Fibroblast of lung (primary cell): ENCODE measurements at regions not wholly inside any gene's neighbourhood (a gene's known extent, or its start where the extent isn't known, plus 50 kb on each side); places are given as distances from the start of the nearest gene placed in this dataset.
A peak's percentile ranks its signal among the peaks of the same experiment; 100 is the strongest.

Experiments used
- DNase-seq, 2 donors: peaks; one replicate each; pipeline versions ENCODE4 v3.0.0 to v3.0.0-alpha.2; 2010; ENCODE audit warnings: low read depth in 2 of 2
- H2AFZ ChIP-seq: 2 replicates; pipeline ENCODE4 v1.5.1; 2012; ENCODE audit warnings: low read length, control low read depth, inconsistent platforms
- H3K27ac ChIP-seq: 2 replicates; pipeline ENCODE4 v1.5.1; 2011; ENCODE audit warnings: low read length, control low read depth; ENCODE audit not compliant: insufficient read depth
- H3K27me3 ChIP-seq: 2 replicates; pipeline ENCODE4 v1.5.1; 2011; ENCODE audit warnings: mild to moderate bottlenecking, low read length; ENCODE audit not compliant: control insufficient read depth, insufficient read depth
- H3K36me3 ChIP-seq: 2 replicates; pipeline ENCODE4 v1.5.1; 2011; ENCODE audit warnings: low read length; ENCODE audit not compliant: control insufficient read depth, insufficient read depth
- H3K4me1 ChIP-seq: 2 replicates; pipeline ENCODE4 v1.5.1; 2011; ENCODE audit warnings: low read length; ENCODE audit not compliant: control insufficient read depth, insufficient read depth; ENCODE audit errors: extremely low read depth
- H3K4me2 ChIP-seq: 2 replicates; pipeline ENCODE4 v1.5.1; 2011; ENCODE audit warnings: low read length, control low read depth; ENCODE audit not compliant: insufficient read depth; ENCODE audit errors: extremely low read depth
- H3K4me3 ChIP-seq, 4 experiments: fragments of 200-600 bp in 1 of 4; sonication (generic) in 1 of 4; replicated peaks in 1 of 4; 2 replicates each; pipeline ENCODE4 v1.5.1; 2011 to 2016; ENCODE audit warnings: low read length in 4 of 4, low read depth in 3 of 4, mild to moderate bottlenecking in 3 of 4, control low read depth in 2 of 4, inconsistent platforms in 1 of 4, mixed read lengths in 1 of 4; ENCODE audit not compliant: insufficient read depth in 1 of 4; ENCODE audit errors: control extremely low read depth in 1 of 4
- H3K79me2 ChIP-seq: 2 replicates; pipeline ENCODE4 v1.5.1; 2012; ENCODE audit warnings: mild to moderate bottlenecking, low read length, inconsistent platforms; ENCODE audit not compliant: control insufficient read depth, insufficient read depth
- H3K9ac ChIP-seq: 2 replicates; pipeline ENCODE4 v1.5.1; 2011; ENCODE audit warnings: mild to moderate bottlenecking, low read length, control low read depth; ENCODE audit not compliant: insufficient read depth
- H3K9me3 ChIP-seq: 2 replicates; pipeline ENCODE4 v1.5.1; 2012; ENCODE audit warnings: low read depth, low read length; ENCODE audit not compliant: control insufficient read depth, insufficient read depth
- H4K20me1 ChIP-seq: 2 replicates; pipeline ENCODE4 v1.5.1; 2011; ENCODE audit warnings: low read length; ENCODE audit not compliant: control insufficient read depth, insufficient read depth; ENCODE audit errors: extremely low read depth
- EZH2 ChIP-seq: IDR thresholded peaks from 2 replicates; pipeline ENCODE4 v1.5.1; 2012; ENCODE audit warnings: low read length, control low read depth, mild to moderate bottlenecking; ENCODE audit errors: missing control alignments
- TF ChIP-seq, protein P1 (sequence below), 2 donors: IDR thresholded peaks in 1 of 2; conservative IDR thresholded peaks in 1 of 2; 1 replicate in 1 of 2; 2 replicates in 1 of 2; pipeline ENCODE4 v1.5.1; 2011 to 2012; ENCODE audit warnings: low read length in 2 of 2, control low read depth in 1 of 2, inconsistent platforms in 1 of 2, low read depth in 1 of 2, mild to moderate bottlenecking in 1 of 2

DNA sequence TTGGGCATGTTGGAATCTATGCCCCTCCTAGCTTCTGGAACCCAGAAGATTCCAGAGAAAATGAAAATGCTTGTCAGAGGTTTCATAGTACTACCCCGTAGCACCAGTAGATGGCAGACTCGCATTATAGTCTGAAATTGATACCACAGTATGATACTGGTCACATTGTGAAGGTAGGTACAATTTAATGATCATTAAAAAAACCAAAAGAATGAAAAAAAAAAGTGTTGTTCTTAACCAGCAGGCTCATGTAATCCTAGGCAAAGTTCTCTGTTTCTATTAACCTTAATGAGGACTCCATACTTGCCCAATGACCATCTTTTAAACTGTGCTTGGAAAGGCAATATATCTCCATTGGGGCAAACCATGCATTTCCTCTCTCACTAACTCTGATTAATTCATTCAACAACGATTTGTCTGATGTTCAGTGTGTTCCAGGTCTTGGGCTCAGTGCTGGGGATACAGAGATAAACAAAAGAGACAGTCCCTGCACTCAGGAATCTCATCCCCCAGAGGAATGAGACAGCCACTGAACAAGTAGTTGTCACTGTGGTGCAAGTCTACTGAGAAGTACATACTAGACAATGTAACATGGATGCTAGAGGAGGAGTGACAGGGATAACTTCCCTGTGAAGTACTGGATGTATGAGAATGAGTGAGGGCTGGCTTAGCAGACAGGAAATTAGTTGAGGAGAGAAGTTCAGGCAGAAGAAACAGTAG, 223.5 kb upstream of the PHYHIPL start:
- no peaks in the 10 kb centered on the region for H3K9me3 ChIP-seq
- H3K27me3 ChIP-seq = no peaks in the 10 kb centered on the region
- H3K36me3 ChIP-seq = no peaks in the 10 kb centered on the region
- H2AFZ ChIP-seq = peak overlapping the region; percentile 17
- DNase-seq = peak; percentile 39 to 71
- H4K20me1 ChIP-seq = no peaks in the 10 kb centered on the region
- TF ChIP-seq, protein P1, sequence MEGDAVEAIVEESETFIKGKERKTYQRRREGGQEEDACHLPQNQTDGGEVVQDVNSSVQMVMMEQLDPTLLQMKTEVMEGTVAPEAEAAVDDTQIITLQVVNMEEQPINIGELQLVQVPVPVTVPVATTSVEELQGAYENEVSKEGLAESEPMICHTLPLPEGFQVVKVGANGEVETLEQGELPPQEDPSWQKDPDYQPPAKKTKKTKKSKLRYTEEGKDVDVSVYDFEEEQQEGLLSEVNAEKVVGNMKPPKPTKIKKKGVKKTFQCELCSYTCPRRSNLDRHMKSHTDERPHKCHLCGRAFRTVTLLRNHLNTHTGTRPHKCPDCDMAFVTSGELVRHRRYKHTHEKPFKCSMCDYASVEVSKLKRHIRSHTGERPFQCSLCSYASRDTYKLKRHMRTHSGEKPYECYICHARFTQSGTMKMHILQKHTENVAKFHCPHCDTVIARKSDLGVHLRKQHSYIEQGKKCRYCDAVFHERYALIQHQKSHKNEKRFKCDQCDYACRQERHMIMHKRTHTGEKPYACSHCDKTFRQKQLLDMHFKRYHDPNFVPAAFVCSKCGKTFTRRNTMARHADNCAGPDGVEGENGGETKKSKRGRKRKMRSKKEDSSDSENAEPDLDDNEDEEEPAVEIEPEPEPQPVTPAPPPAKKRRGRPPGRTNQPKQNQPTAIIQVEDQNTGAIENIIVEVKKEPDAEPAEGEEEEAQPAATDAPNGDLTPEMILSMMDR (conservative IDR thresholded peaks at IDR 0.05 in 1 of 2, IDR thresholded peaks at IDR 0.05 in 1 of 2; ENCODE audit: low read depth in 1 of 2, low read length in 2 of 2) = peak; percentile 79 to 84
- no peak for TF ChIP-seq EZH2
- H3K79me2 ChIP-seq = no peaks in the 10 kb centered on the region
- no peak overlapping the region for H3K4me3 ChIP-seq
- H3K4me1 ChIP-seq = peaks cover 3% of the 10 kb centered on the region
- H3K9ac ChIP-seq = no peak overlapping the region
- peak overlapping the region; percentile 30 for H3K4me2 ChIP-seq
- H3K27ac ChIP-seq = no peak overlapping the region

DNA sequence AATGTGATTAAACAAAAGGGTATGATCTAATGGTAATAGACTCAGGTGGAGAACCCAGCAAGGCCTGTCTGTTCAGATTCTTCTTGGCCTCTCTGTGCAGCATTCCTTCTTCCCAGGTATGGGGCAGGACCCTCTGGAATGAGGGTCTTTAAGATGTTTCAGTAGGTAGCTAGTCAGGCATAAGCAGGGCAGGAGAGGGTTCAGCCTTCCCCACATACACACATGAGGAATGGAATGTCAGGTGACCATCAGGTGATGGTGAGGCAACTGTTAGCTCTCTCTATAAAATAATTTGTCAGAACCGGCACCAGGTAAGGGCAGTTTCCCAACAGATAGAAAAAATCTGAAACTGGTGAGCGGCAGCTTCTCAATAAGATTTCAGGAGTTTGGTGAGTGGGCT, 222.3 kb upstream of the PHYHIPL start:
- H3K9ac ChIP-seq = no peak overlapping the region
- no peak overlapping the region for H2AFZ ChIP-seq
- H3K4me2 ChIP-seq = no peak overlapping the region
- TF ChIP-seq EZH2 = no peak
- TF ChIP-seq, protein P1 (conservative IDR thresholded peaks at IDR 0.05 in 1 of 2, IDR thresholded peaks at IDR 0.05 in 1 of 2; ENCODE audit: low read depth in 1 of 2, low read length in 2 of 2) = no peak
- no peaks in the 10 kb centered on the region for H3K27me3 ChIP-seq
- no peaks in the 10 kb centered on the region for H3K36me3 ChIP-seq
- no peaks in the 10 kb centered on the region for H3K79me2 ChIP-seq
- no peak overlapping the region for H3K27ac ChIP-seq
- DNase-seq = no peak
- peaks cover 3% of the 10 kb centered on the region for H3K4me1 ChIP-seq
- no peak overlapping the region for H3K4me3 ChIP-seq
- no peaks in the 10 kb centered on the region for H4K20me1 ChIP-seq
- no peaks in the 10 kb centered on the region for H3K9me3 ChIP-seq

DNA sequence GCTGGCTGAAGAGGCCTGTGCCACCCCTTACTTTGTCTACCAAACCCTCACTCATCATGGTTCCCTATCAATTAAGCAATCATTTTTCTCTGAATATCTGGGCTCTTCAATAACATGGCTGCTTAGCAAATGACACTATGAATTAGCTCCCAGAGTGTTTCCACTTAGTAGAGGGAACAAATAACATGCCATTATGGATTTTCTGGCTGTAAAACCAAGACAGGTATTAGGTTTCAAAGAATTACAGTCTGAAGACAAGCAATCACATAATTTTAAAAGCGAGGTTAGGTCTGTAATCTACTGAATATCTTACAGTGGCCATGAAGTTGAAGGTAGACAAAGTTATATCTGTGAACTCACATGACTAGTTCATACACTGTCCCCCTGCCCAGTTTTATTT, 220.8 kb upstream of the PHYHIPL start:
- DNase-seq = no peak
- H3K9ac ChIP-seq = no peak overlapping the region
- no peak overlapping the region for H3K27ac ChIP-seq
- H2AFZ ChIP-seq = no peak overlapping the region
- H3K79me2 ChIP-seq = no peaks in the 10 kb centered on the region
- H3K27me3 ChIP-seq = no peaks in the 10 kb centered on the region
- no peaks in the 10 kb centered on the region for H4K20me1 ChIP-seq
- no peak overlapping the region for H3K4me3 ChIP-seq
- H3K9me3 ChIP-seq = no peaks in the 10 kb centered on the region
- H3K36me3 ChIP-seq = no peaks in the 10 kb centered on the region
- TF ChIP-seq EZH2 = no peak
- TF ChIP-seq, protein P1 (conservative IDR thresholded peaks at IDR 0.05 in 1 of 2, IDR thresholded peaks at IDR 0.05 in 1 of 2; ENCODE audit: low read depth in 1 of 2, low read length in 2 of 2) = no peak
- H3K4me2 ChIP-seq = no peak overlapping the region
- H3K4me1 ChIP-seq = peaks cover 3% of the 10 kb centered on the region
